Left lung (tissue), 4 donors: ENCODE measurements at regions not wholly inside any gene's neighbourhood (a gene's known extent, or its start where the extent isn't known, plus 50 kb on each side); places are given as distances from the start of the nearest gene placed in this dataset.

Experiments
- ATAC-seq: fragments of 200-7000 bp; cut with Tn5 transposase; one replicate; pipeline ENCODE4 v1.9.1; 2020; ENCODE audit warnings: moderate library complexity
- DNase-seq, 4 donors: peaks; one replicate each; pipeline ENCODE4 v3.0.0-alpha.2; 2013 to 2020
- H3K27ac ChIP-seq, 2 donors: fragments of 200-600 bp; sonication (generic) in 1 of 2; one replicate each; pipeline versions ENCODE4 v1.5.0 to v1.8.0; 2020 to 2021
- H3K27me3 ChIP-seq, 2 donors: fragments of 200-600 bp; sonication (generic) in 1 of 2; one replicate each; pipeline versions ENCODE4 v1.5.0 to v1.8.0; 2020 to 2021
- H3K36me3 ChIP-seq, 2 donors: fragments of 200-600 bp; sonication (generic) in 1 of 2; one replicate each; pipeline versions ENCODE4 v1.5.0 to v1.8.0; 2020 to 2021
- H3K4me1 ChIP-seq, 2 donors: fragments of 200-600 bp; one replicate each; pipeline ENCODE4 v1.8.0; 2021
- H3K4me3 ChIP-seq, 2 donors: fragments of 200-600 bp; sonication (generic) in 1 of 2; one replicate each; pipeline versions ENCODE4 v1.5.0 to v1.8.0; 2020 to 2021; ENCODE audit warnings: mild to moderate bottlenecking in 1 of 2
- H3K9me3 ChIP-seq, 2 donors: fragments of 200-600 bp; sonication (generic) in 1 of 2; one replicate each; pipeline versions ENCODE4 v1.5.0 to v1.8.0; 2020 to 2021
- CTCF ChIP-seq, 2 donors: fragments of 200-600 bp; sonication (generic) in 1 of 2; IDR thresholded peaks; one replicate each; pipeline versions ENCODE4 v1.5.0 to v1.8.0; 2021; ENCODE audit warnings: antibody characterized with exemption in 2 of 2
- intact Hi-C, 2 donors: fragments of 100-400 bp; cut with DNase I; formaldehyde crosslinking; loops; one replicate each; pipeline versions ENCODE4 v1.11.2 to v1.14.2; 2022
- donor health status: DM: no; HTN: yes; CAD: no.
- donor health status: DM: no; HTN: no; CAD: no.

- no peaks in the 10 kb centered on the region for H3K9me3 ChIP-seq
- ATAC-seq: no peak
- no peak overlapping the region for H3K4me3 ChIP-seq
- intact Hi-C loops: no loop called here
- H3K27me3 ChIP-seq: no peaks in the 10 kb centered on the region
- peaks cover 6 to 9% of the 10 kb centered on the region in 2 donors for H3K4me1 ChIP-seq
- H3K27ac ChIP-seq: no peak overlapping the region
- no peak for TF ChIP-seq CTCF (IDR thresholded peaks at IDR 0.05)
- H3K36me3 ChIP-seq: no peaks in the 10 kb centered on the region
- no peak for DNase-seq
Measured at GRCh38 chr10:128851281-128851680, 615.8 kb upstream of the MGMT start.

- Histone ChIP-seq H3K27ac (no peak overlapping the region), H3K4me3 (no peak overlapping the region), H3K27me3 (no peaks in the 10 kb centered on the region), H3K4me1 (peaks cover 6 to 9% of the 10 kb centered on the region in 2 donors), H3K9me3 (no peaks in the 10 kb centered on the region), H3K36me3 (no peaks in the 10 kb centered on the region)
- ATAC-seq (no peak), DNase-seq (no peak)
- intact Hi-C loops: no loop called here
- no peak for TF ChIP-seq CTCF (IDR thresholded peaks at IDR 0.05)
Measured at GRCh38 chr10:128851726-128852125, 615.3 kb upstream of the MGMT start.

- Histone ChIP-seq H3K9me3 (no peaks in the 10 kb centered on the region), H3K4me1 (peaks cover 6 to 9% of the 10 kb centered on the region in 2 donors), H3K27me3 (no peaks in the 10 kb centered on the region), H3K4me3 (no peak overlapping the region), H3K27ac (no peak overlapping the region), H3K36me3 (no peaks in the 10 kb centered on the region)
- ATAC-seq (no peak), DNase-seq (no peak)
- intact Hi-C loops: no loop called here
- no peak for TF ChIP-seq CTCF (IDR thresholded peaks at IDR 0.05)
Measured at GRCh38 chr10:128852449-128852848, 614.6 kb upstream of the MGMT start.

GRCh38 chr10:128852902-128853301 lies 614.1 kb upstream of the MGMT start:
- ATAC-seq: no peak
- H3K27ac ChIP-seq: no peak overlapping the region
- peaks cover 6 to 9% of the 10 kb centered on the region in 2 donors for H3K4me1 ChIP-seq
- TF ChIP-seq CTCF (IDR thresholded peaks at IDR 0.05): no peak
- H3K27me3 ChIP-seq: no peaks in the 10 kb centered on the region
- intact Hi-C loops: no loop called here
- H3K9me3 ChIP-seq: no peaks in the 10 kb centered on the region
- no peaks in the 10 kb centered on the region for H3K36me3 ChIP-seq
- DNase-seq: no peak
- H3K4me3 ChIP-seq: no peak overlapping the region

- TF ChIP-seq CTCF (IDR thresholded peaks at IDR 0.05): no peak
- H3K36me3 ChIP-seq: no peaks in the 10 kb centered on the region
- H3K4me1 ChIP-seq: peaks cover 6 to 9% of the 10 kb centered on the region in 2 donors
- no peak for ATAC-seq
- H3K9me3 ChIP-seq: no peaks in the 10 kb centered on the region
- no peak overlapping the region for H3K27ac ChIP-seq
- H3K4me3 ChIP-seq: no peak overlapping the region
- intact Hi-C loops: no loop called here
- DNase-seq: no peak
- no peaks in the 10 kb centered on the region for H3K27me3 ChIP-seq
Measured at GRCh38 chr10:128853537-128853936, 613.5 kb upstream of the MGMT start.
